ENCODE measurements at regions not wholly inside any gene's neighbourhood (a gene's known extent, or its start where the extent isn't known, plus 50 kb on each side); places are given as distances from the start of the nearest gene placed in this dataset.

- no peak for TF ChIP-seq POLR2A (IDR thresholded peaks at IDR 0.05; ENCODE audit: extremely low read depth, insufficient read length)
- TF ChIP-seq CTCF (IDR thresholded peaks at IDR 0.05; ENCODE audit: low read depth, low read length), result no peak
- no peak for TF ChIP-seq MYC (IDR thresholded peaks at IDR 0.05; ENCODE audit: low read depth, low read length)
Observed at GRCh38 chr14:84180336-84180735, 1349.6 kb upstream of the FLRT2 start.

All from NB4 (cell line).